ENCODE measurements at regions not wholly inside any gene's neighbourhood (a gene's known extent, or its start where the extent isn't known, plus 50 kb on each side); places are given as distances from the start of the nearest gene placed in this dataset.

GRCh38 chr3:8239718-8240695, 261.6 kb upstream of the LMCD1 start:
- H3K4me3 ChIP-seq (ENCODE audit: low read depth, low read length): no peak overlapping the region
- DNase-seq (ENCODE audit: low read depth): peak; percentile 61
- no peaks in the 10 kb centered on the region for H3K36me3 ChIP-seq (ENCODE audit: control insufficient read depth, insufficient read depth, low read length)
- no peaks in the 10 kb centered on the region for H3K27me3 ChIP-seq (ENCODE audit: control insufficient read depth, insufficient read depth, low read length)
- TF ChIP-seq, protein P1, sequence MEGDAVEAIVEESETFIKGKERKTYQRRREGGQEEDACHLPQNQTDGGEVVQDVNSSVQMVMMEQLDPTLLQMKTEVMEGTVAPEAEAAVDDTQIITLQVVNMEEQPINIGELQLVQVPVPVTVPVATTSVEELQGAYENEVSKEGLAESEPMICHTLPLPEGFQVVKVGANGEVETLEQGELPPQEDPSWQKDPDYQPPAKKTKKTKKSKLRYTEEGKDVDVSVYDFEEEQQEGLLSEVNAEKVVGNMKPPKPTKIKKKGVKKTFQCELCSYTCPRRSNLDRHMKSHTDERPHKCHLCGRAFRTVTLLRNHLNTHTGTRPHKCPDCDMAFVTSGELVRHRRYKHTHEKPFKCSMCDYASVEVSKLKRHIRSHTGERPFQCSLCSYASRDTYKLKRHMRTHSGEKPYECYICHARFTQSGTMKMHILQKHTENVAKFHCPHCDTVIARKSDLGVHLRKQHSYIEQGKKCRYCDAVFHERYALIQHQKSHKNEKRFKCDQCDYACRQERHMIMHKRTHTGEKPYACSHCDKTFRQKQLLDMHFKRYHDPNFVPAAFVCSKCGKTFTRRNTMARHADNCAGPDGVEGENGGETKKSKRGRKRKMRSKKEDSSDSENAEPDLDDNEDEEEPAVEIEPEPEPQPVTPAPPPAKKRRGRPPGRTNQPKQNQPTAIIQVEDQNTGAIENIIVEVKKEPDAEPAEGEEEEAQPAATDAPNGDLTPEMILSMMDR (IDR thresholded peaks at IDR 0.05; ENCODE audit: insufficient read depth, low read length, severe bottlenecking): peak; percentile 75
- no peak for FAIRE-seq

GRCh38 chr3:8246070-8246469, 255.6 kb upstream of the LMCD1 start:
- Histone ChIP-seq H3K27me3 (ENCODE audit: control insufficient read depth, insufficient read depth, low read length) (no peaks in the 10 kb centered on the region), H3K4me3 (ENCODE audit: low read depth, low read length) (no peak overlapping the region), H3K36me3 (ENCODE audit: control insufficient read depth, insufficient read depth, low read length) (no peaks in the 10 kb centered on the region)
- DNase-seq (ENCODE audit: low read depth) (no peak), FAIRE-seq (no peak)
- TF ChIP-seq, protein P1 (IDR thresholded peaks at IDR 0.05; ENCODE audit: insufficient read depth, low read length, severe bottlenecking): no peak

GRCh38 chr3:8253201-8253600, 248.4 kb upstream of the LMCD1 start:
- TF ChIP-seq, protein P1 (IDR thresholded peaks at IDR 0.05; ENCODE audit: insufficient read depth, low read length, severe bottlenecking): no peak
- no peaks in the 10 kb centered on the region for H3K36me3 ChIP-seq (ENCODE audit: control insufficient read depth, insufficient read depth, low read length)
- H3K4me3 ChIP-seq (ENCODE audit: low read depth, low read length): no peak overlapping the region
- DNase-seq (ENCODE audit: low read depth): no peak
- no peak for FAIRE-seq
- H3K27me3 ChIP-seq (ENCODE audit: control insufficient read depth, insufficient read depth, low read length): no peaks in the 10 kb centered on the region

- Histone ChIP-seq H3K27me3 (ENCODE audit: control insufficient read depth, insufficient read depth, low read length) (no peaks in the 10 kb centered on the region), H3K36me3 (ENCODE audit: control insufficient read depth, insufficient read depth, low read length) (no peaks in the 10 kb centered on the region), H3K4me3 (ENCODE audit: low read depth, low read length) (no peak overlapping the region)
- DNase-seq (ENCODE audit: low read depth) (peak; percentile 96), FAIRE-seq (no peak)
- TF ChIP-seq, protein P1 (IDR thresholded peaks at IDR 0.05; ENCODE audit: insufficient read depth, low read length, severe bottlenecking): no peak
Measured at GRCh38 chr3:8254489-8254888, 247.1 kb upstream of the LMCD1 start.

- Histone ChIP-seq H3K36me3 (ENCODE audit: control insufficient read depth, insufficient read depth, low read length) (no peaks in the 10 kb centered on the region), H3K4me3 (ENCODE audit: low read depth, low read length) (no peak overlapping the region), H3K27me3 (ENCODE audit: control insufficient read depth, insufficient read depth, low read length) (no peaks in the 10 kb centered on the region)
- TF ChIP-seq, protein P1 (IDR thresholded peaks at IDR 0.05; ENCODE audit: insufficient read depth, low read length, severe bottlenecking): no peak
- no peak for FAIRE-seq
- no peak for DNase-seq (ENCODE audit: low read depth)
Measured at GRCh38 chr3:8255725-8256124, 245.9 kb upstream of the LMCD1 start.

Data from bronchial epithelial cell (primary cell).